Smooth muscle cell (in vitro differentiated cells): ENCODE measurements at regions not wholly inside any gene's neighbourhood (a gene's known extent, or its start where the extent isn't known, plus 50 kb on each side); places are given as distances from the start of the nearest gene placed in this dataset.

Experiments
- DNase-seq: peaks from one replicate; lab custom pipeline; 2025; ENCODE audit not compliant: unreplicated experiment; lab: John Stamatoyannopoulos, UW
- H2AFZ ChIP-seq: fragments of 200-600 bp; sonication (generic); 2 replicates; pipeline ENCODE4 v1.6.0; 2016; ENCODE audit warnings: antibody characterized with exemption, low read depth, mild to moderate bottlenecking
- H3F3A ChIP-seq: fragments of 200-600 bp; sonication (generic); 2 replicates; pipeline ENCODE4 v1.6.0; 2017; ENCODE audit warnings: antibody characterized with exemption, low read depth
- H3K27ac ChIP-seq: fragments of 200-600 bp; sonication (generic); 2 replicates; pipeline ENCODE4 v1.5.1; 2016; ENCODE audit warnings: low read depth, mild to moderate bottlenecking
- H3K27me3 ChIP-seq: fragments of 200-600 bp; sonication (generic); 2 replicates; pipeline ENCODE4 v1.6.1; 2016; ENCODE audit warnings: low read depth, mild to moderate bottlenecking
- H3K36me3 ChIP-seq: fragments of 200-600 bp; sonication (generic); 2 replicates; pipeline ENCODE4 v1.5.1; 2016; ENCODE audit warnings: low read depth
- H3K4me1 ChIP-seq: fragments of 200-600 bp; sonication (generic); 2 replicates; pipeline ENCODE4 v1.5.1; 2016; ENCODE audit warnings: low read depth
- H3K4me2 ChIP-seq: fragments of 200-600 bp; sonication (generic); 2 replicates; pipeline ENCODE4 v1.6.0; 2016; ENCODE audit warnings: mild to moderate bottlenecking
- H3K4me3 ChIP-seq: fragments of 200-600 bp; sonication (generic); 2 replicates; pipeline ENCODE4 v1.5.1; 2016; ENCODE audit warnings: mild to moderate bottlenecking
- H3K79me2 ChIP-seq: fragments of 200-600 bp; sonication (generic); 2 replicates; pipeline ENCODE4 v1.6.0; 2016; ENCODE audit warnings: low read depth, mild to moderate bottlenecking
- H3K9ac ChIP-seq: fragments of 200-600 bp; sonication (generic); 2 replicates; pipeline ENCODE4 v1.6.0; 2016; ENCODE audit warnings: low read depth
- H3K9me3 ChIP-seq: fragments of 200-600 bp; sonication (generic); replicated peaks from 2 replicates; pipeline ENCODE4 v1.5.1; 2016; ENCODE audit warnings: low read depth
- H4K20me1 ChIP-seq: fragments of 200-600 bp; sonication (generic); 2 replicates; pipeline ENCODE4 v1.6.0; 2016; ENCODE audit warnings: low read depth
- WGBS: methylation state at CpG from one replicate; pipeline ENCODE4 v1.1.7; 2016; ENCODE audit warnings: low lambda C conversion rate; 5-methylcytosine and 5-hydroxymethylcytosine counted together
- TF ChIP-seq, protein P1 (sequence below): fragments of 200-600 bp; sonication (generic); IDR thresholded peaks from 2 replicates; pipeline ENCODE4 v1.5.1; 2017; ENCODE audit warnings: borderline replicate concordance, mild to moderate bottlenecking, antibody characterized with exemption; ENCODE audit not compliant: insufficient read depth, poor library complexity, severe bottlenecking

DNA sequence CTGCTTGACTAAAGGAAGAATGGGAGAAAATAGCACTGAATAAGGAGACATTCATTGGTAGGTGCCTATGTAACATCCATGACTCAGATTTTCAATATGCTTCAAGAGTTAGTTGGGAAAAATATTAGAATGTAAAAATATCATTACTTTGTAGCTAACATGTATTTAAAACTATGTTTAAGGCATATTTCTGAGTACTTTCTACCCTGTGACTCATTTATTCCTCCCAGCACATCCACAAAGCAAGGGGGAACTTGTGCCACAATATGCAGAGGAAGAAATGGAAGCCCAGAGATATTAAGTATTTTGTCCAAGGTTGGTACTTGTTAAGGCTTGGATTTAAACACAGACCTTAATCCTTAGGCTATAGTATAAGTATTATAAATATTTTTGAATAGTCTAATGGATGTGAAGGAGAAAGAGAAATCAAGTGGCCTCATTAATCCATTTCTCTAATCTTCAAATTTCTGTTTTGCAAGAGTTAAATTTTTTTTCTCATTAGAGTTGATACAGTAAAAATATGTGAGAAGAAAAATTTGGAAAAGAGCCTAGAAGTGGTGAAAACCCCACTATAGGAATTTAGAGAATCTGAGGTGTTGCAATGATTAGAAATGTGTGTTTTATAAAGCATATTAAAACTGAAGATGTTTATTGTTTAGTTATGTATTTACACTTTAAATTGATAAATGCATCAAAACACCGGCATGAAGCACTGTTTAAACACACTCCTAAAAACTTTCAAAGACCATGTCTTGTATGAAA is 149.3 kb upstream of the GYPA start:
- Histone ChIP-seq H3K9ac (no peak overlapping the region), H3K9me3 (no peaks in the 10 kb centered on the region), H3K27me3 (peaks cover 7% of the 10 kb centered on the region), H3F3A (peaks cover 4% of the 10 kb centered on the region), H3K4me3 (no peak overlapping the region), H3K4me1 (no peaks in the 10 kb centered on the region), H3K4me2 (no peak overlapping the region), H2AFZ (no peak overlapping the region), H3K36me3 (no peaks in the 10 kb centered on the region), H3K27ac (no peak overlapping the region), H3K79me2 (no peaks in the 10 kb centered on the region), H4K20me1 (no peaks in the 10 kb centered on the region)
- TF ChIP-seq, protein P1, sequence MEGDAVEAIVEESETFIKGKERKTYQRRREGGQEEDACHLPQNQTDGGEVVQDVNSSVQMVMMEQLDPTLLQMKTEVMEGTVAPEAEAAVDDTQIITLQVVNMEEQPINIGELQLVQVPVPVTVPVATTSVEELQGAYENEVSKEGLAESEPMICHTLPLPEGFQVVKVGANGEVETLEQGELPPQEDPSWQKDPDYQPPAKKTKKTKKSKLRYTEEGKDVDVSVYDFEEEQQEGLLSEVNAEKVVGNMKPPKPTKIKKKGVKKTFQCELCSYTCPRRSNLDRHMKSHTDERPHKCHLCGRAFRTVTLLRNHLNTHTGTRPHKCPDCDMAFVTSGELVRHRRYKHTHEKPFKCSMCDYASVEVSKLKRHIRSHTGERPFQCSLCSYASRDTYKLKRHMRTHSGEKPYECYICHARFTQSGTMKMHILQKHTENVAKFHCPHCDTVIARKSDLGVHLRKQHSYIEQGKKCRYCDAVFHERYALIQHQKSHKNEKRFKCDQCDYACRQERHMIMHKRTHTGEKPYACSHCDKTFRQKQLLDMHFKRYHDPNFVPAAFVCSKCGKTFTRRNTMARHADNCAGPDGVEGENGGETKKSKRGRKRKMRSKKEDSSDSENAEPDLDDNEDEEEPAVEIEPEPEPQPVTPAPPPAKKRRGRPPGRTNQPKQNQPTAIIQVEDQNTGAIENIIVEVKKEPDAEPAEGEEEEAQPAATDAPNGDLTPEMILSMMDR: no peak
- 96% methylated on average over 1 of the region's 1 CpG for WGBS
- DNase-seq: no peak

DNA sequence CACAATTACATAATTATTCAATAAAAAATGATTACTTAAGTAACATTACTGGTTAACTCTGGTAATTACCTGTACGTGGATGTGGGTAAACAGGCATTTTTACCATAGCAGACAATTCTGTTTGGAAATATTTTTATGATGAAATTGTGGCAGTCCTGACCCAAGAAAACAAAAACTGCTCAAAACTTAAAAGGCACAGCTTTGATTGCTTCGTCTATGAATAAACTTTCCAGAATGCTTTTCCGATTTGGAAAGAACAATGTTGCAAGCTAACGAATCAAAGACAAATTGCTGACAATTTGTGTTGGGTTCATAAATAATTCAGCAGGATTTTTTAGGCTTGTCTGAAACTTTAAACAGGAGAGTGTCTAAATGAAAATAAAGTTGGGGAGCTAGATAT is 150.6 kb upstream of the GYPA start:
- Histone ChIP-seq H3K4me1 (no peaks in the 10 kb centered on the region), H3F3A (peaks cover 4% of the 10 kb centered on the region), H3K27ac (no peak overlapping the region), H3K36me3 (no peaks in the 10 kb centered on the region), H3K27me3 (peaks cover 7% of the 10 kb centered on the region), H3K9me3 (no peaks in the 10 kb centered on the region), H3K4me2 (no peak overlapping the region), H3K4me3 (no peak overlapping the region), H3K79me2 (no peaks in the 10 kb centered on the region), H4K20me1 (no peaks in the 10 kb centered on the region), H3K9ac (no peak overlapping the region), H2AFZ (no peak overlapping the region)
- no peak for DNase-seq
- WGBS: 78% methylated on average over 4 of the region's 4 CpGs
- TF ChIP-seq, protein P1: no peak

DNA sequence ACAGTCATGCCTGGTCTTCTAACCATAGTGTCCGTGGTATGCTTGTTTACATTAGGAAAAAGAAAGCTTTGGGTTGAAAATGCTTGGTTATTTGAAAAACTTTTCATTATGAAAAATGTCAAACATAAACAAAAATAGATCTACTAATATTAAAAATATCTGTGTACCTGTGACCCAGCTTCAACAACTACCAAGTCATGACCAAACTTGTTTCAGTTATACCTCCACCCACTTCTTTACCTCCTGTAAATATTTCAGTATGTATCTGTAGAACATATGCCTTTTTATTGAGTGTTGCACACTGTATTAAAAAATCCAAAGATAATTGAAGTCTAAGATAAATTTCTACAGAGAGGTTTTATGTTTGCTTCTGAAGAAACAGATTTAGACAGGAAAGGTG is 153.7 kb upstream of the GYPA start:
- H3K79me2 ChIP-seq: no peaks in the 10 kb centered on the region
- H3K4me3 ChIP-seq: no peak overlapping the region
- H3K27me3 ChIP-seq: peaks cover 7% of the 10 kb centered on the region
- H3K27ac ChIP-seq: no peak overlapping the region
- 35% methylated on average over 1 of the region's 1 CpG for WGBS
- no peaks in the 10 kb centered on the region for H4K20me1 ChIP-seq
- H3K36me3 ChIP-seq: no peaks in the 10 kb centered on the region
- no peaks in the 10 kb centered on the region for H3K4me1 ChIP-seq
- no peak overlapping the region for H3K4me2 ChIP-seq
- H2AFZ ChIP-seq: no peak overlapping the region
- TF ChIP-seq, protein P1: no peak
- H3K9me3 ChIP-seq: no peaks in the 10 kb centered on the region
- H3K9ac ChIP-seq: no peak overlapping the region
- no peaks in the 10 kb centered on the region for H3F3A ChIP-seq
- no peak for DNase-seq
